Right lung (tissue), 2 donors: ENCODE measurements at regions not wholly inside any gene's neighbourhood (a gene's known extent, or its start where the extent isn't known, plus 50 kb on each side); places are given as distances from the start of the nearest gene placed in this dataset.
A peak's percentile ranks its signal among the peaks of the same experiment; 100 is the strongest.

Experiments
- DNase-seq, 2 donors: peaks; one replicate each; pipeline ENCODE4 v3.0.0-alpha.2; 2013

- no peak for DNase-seq
Observed at GRCh38 chr14:89015016-89015415, 190.6 kb downstream of the TTC8 start.

GRCh38 chr14:89017417-89017816 is 193.0 kb downstream of the TTC8 start:
- DNase-seq: no peak

GRCh38 chr14:89022274-89022673 is 197.8 kb downstream of the TTC8 start:
- DNase-seq: no peak

- no peak for DNase-seq
Observed at GRCh38 chr14:89024691-89025090, 200.2 kb downstream of the TTC8 start.

DNA sequence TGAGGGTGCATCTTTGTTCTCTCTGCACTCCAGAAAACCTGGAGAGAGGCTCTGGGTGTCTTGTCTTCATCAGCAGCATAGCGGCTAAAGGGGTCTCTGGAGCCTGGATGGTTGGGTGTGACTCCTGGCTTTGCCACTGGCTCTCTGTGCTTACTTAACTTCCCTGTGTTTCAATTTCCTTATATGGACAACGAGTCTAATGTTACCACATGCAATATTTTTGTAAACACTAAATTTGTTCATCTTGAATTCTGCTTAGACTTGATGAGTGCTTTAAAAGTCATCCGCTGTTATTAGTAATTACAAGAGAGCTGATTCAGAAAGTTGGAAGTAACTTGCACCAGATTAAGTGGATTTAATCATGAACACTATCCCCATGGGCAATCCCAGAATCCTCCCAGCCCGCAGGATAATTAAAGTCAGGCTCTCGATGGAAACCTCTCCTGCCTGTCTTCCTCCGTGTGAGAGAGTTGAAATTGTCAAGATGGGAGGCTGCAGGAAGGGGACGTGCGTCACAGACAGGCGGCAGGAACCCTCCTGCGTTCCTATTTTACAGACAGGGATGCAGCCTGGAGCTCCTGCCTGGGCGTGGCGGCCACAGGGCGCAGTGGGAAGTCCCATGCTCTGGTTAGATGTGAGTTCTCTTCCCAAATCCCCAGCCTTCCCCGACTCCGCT is 201.2 kb downstream of the TTC8 start:
- no peak for DNase-seq

DNA sequence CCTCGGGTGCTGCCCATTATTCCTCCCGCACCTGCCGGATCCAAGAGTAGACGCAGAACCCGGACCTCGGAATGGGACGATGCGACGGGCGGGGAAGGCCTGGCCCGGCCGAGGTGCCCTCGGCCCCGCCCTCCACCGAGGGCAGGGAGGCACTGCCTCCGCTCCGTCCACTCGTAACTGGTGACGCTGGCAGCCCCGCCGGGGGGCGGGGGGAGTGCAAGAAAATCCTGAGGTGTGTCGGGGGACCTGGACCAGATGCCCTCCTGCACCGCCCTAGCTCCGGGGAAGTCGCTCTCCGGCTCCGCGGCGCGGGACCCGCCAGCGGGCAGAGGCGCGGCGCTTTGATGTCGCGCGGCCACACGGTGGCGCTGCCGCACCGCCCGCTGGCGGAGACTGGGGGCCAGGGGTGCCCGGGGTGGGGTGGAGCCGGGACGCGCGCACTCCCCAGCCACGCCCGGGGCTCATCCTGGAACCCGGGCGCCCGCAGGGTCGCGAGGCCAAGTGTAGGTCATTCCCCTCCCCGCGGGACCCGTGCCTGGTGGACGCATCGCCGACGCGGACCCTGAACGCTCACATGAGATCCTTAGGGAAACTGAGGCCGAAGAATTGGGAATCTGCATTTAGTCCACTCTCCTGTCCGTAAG is 202.8 kb downstream of the TTC8 start:
- peak; percentile 53 to 55 for DNase-seq

DNA sequence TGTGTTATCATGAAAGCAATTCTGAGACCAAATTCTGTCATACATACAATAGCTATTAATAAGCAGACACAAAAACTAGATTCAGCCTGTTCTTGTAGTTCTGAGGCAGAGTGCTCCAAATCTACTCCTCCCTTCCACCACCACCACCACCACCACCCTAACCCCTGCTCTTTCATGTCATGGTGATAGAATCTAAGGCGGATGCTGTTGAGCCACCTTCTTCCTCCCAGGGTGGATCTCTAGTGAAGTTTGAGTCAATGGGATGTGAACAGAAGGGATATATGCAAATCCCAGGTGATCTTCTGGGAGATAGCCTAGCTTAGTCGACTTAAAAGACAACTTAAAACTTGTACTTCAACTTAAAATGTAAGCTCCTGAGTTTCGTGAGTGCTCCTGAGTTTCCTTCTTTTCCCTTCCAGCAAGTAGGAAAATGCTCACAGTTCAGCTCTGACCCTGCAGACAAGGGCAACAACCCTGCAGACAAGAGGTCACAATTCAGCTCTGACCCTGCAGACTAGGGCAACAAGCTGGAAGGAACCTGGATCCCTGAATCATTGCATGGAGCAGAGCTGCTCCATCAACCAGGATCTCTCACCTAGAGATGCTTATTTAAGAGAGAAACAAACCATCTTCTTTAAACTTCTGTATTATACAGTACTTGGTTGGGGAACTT is 204.1 kb downstream of the TTC8 start:
- no peak for DNase-seq

- DNase-seq: no peak
Observed at GRCh38 chr14:89029961-89030694, 205.7 kb downstream of the TTC8 start.

DNA sequence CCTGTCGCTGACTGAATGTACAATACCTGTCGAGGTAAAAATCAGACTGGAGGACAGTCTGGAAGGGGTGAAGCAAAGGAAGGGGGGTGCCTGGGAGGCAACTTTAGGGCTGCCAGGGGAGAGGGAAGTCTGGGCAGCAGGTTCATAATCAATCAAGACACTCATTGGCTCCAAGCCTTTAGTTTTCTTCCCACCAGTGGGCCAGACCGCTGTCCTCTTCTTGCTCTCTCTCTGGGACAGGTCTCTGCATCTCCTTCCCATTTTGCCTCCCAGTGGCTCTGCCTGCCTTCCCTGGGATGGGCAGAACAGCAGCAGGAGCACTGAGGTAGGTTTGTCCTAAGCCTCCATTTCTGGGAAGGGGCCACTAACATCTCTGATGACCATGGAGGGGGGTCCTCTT is 206.5 kb downstream of the TTC8 start:
- no peak for DNase-seq

DNA sequence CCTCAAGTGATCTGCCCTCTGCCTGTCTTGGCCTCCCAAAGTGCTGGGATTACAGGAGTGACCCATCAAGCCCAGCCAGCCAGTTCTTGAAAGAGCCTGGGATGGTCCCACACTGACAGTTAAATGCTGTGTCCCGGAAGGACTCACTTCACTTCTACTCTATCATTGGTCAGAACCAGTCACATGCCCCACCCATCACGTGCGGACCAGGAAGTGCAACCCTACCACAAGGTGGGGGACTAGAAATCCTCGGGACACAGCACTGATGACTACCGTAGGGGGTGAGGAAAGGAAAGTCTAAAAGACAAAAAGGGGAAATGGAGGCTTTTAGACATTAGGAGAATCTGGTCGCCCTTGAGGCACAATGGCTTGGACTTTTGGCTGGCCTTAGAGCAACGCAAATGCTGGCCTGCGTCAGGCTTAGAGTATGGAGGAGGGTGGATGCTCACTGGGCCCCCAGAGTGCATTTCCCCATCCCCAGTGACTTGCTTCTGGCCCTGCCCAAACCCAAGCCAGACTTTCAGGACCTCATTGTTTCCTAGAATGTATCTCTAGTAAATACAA is 207.7 kb downstream of the TTC8 start:
- DNase-seq: no peak

DNA sequence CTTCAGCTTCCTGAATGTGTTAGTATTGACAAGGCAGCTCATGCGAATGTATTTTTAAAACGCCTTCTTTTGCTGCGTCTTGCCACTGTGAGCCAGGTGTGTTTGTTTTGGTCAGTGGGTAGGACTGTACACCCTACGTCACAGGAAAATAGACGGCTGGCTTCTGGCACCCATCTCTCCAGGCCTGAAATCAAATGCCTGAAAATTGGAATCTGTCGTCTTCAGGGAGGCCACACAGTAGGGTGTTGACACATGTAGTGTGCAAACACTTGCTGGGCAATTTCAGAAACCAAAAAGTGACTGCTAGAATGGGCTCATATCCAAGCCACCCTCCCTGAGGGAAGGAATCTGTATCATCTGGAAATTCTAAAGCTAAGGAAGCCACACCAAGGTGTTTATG is 209.3 kb downstream of the TTC8 start:
- DNase-seq: no peak

DNA sequence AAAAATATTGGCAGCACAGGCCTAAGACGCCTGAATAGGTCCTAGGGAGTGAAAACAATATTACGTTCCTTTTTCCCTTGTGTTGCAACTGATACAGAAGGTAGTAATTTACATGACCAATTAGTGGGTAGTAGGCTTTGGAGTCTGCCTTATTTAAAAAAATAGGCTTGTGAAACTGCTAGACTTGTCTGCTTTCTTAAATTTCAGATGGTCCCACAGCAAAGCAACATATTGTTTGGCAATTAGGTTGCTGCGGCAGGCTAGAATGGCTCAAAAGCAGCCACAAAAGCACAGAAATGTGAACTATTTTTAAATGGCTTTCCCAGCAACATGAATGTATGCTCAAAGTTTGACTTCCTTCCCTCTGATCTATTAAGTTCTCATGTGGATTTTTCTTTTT is 211.9 kb downstream of the TTC8 start:
- DNase-seq: no peak

GRCh38 chr14:89037065-89037464 is 212.6 kb downstream of the TTC8 start:
- DNase-seq: no peak

DNA sequence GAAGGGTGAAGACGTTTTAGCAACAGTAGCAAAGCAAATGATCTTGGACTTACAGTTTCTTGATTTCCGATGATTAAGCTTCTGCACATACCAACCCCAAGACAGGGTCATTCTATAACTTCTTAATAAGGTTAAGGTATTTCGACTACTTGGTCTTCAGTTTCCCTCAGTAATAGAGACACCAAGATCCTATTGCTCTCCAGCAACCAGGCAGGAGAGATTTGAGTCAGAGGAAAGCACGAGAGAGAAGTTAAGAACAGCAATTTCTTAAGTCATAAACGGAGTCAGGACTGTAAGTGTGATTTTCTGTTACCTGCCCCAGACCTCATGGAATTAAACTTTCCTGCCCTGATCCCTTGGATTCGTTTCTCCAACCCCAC is 215.6 kb downstream of the TTC8 start:
- DNase-seq: no peak

DNA sequence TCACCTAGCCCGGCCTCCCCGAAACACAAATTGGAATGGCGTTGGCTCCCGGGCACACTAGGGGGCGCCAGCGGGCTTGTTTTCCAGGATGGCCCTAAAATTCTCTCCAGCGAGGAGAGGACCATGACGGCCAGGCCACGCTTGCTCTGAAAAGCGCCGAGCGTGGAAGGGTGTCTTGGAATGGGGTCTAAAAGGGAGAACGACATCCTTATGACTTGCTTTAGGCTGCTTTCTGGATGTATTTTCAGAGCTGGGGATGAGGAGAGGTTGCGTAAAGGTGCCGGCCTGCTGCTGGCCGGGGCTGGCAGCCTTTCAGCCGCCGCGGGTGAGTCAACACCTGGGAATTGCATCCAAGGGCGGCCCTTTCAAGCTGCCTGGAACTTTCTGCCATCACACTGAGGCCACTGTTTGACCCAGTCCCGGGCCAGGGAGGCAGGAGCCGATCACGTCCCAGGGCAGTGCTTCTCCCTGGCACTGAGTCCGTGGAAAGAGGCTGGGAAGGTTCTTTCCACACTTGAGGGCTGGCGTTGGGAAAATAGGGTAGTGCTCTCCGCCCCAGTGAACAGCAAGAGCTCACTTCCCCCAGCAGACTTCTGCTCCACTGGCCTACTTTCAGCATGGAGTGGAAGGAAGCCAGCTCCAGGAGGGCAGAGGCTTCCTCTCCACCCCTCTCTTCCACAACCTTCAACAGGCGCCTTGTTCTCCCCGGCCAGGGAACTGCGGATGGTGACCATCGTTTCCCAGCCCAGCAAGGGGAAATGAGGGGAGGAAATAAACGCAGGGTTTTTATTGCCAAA is 216.2 kb downstream of the TTC8 start:
- peak; percentile 85 to 89 for DNase-seq

- no peak for DNase-seq
Observed at GRCh38 chr14:89041257-89041582, 216.8 kb downstream of the TTC8 start.

DNA sequence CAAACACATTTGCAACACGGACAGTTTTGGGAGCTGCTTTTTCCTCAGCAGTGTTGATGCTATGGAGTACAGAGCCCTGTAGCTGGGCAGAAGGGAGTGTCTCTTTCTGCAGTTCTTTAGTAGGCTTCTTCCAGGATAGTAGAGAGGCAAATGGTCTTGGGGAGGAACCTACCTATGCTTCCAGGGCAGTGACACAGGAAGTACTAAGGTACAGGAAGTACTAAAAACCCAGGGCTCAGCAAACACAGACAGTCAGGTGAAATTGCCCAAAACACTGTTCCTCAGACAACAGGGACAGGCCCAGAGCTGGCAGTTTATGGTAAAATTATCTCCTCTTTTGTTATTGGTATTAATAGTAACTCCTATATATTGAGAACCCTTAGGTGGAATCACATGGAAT is 217.6 kb downstream of the TTC8 start:
- no peak for DNase-seq

GRCh38 chr14:89053303-89053702 is 228.9 kb downstream of the TTC8 start:
- DNase-seq: no peak

GRCh38 chr14:89056394-89056793 is 231.9 kb downstream of the TTC8 start:
- no peak for DNase-seq

DNA sequence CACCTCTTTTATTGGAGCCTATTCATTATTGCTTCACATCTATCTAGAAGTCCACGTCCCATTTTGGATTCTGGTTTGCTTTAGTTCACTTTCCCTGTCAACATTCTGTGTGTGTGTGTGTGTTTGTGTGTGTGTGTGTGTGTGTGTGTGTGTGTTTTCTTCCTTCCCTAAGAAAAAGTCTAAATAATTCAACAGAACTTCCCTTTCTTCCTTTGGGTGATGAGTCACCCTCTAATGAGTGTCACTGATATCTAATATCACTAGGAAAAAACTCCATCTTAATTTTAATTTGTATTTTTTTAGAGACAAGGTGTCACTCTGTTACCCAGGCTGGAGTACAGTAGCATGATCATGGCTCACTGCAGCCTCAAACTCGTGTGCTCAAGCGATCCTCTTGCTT is 234.2 kb downstream of the TTC8 start:
- no peak for DNase-seq

DNA sequence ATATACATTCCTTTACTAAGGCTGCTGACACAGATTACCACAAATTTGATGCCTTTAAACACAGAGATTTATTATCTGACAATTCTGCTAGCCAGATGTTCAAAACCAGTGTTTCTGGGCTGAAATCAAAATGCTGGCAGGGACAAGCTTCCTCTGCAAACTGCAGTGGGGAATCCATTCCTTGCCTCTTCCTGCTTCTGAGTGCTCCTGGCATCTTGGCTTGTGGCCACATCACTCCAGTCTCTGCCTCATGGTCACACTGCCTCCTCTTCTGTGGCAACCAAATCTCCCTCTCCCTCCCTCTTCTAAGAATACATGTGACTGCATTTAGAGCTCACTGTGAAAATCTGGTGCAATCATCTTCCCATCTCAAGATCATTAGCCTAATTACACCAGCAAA is 235.7 kb downstream of the TTC8 start:
- DNase-seq: no peak

GRCh38 chr14:89061696-89062095 is 237.2 kb downstream of the TTC8 start:
- no peak for DNase-seq
